GM13977 (cell line): ENCODE measurements at regions not wholly inside any gene's neighbourhood (a gene's known extent, or its start where the extent isn't known, plus 50 kb on each side); places are given as distances from the start of the nearest gene placed in this dataset.

Source experiments
- DNase-seq: peaks from one replicate; pipeline ENCODE4 v3.0.0; 2012; ENCODE audit warnings: low spot score
- CTCF ChIP-seq: IDR thresholded peaks from 2 replicates; pipeline ENCODE4 v1.5.1; 2012; ENCODE audit warnings: mild to moderate bottlenecking, control low read depth; ENCODE audit not compliant: insufficient read depth; ENCODE audit errors: extremely low read depth, missing control alignments
- in situ Hi-C: fragments of 300-500 bp; cut with MboI; formaldehyde crosslinking; loops from one replicate; pipeline ENCODE4 v1.12.0; 2022; ENCODE audit warnings: low sequenced_read_pairs, low pct_unique_long_range_greater_than_20kb, mixed read lengths, inconsistent platforms; ENCODE audit not compliant: unreplicated experiment

DNA sequence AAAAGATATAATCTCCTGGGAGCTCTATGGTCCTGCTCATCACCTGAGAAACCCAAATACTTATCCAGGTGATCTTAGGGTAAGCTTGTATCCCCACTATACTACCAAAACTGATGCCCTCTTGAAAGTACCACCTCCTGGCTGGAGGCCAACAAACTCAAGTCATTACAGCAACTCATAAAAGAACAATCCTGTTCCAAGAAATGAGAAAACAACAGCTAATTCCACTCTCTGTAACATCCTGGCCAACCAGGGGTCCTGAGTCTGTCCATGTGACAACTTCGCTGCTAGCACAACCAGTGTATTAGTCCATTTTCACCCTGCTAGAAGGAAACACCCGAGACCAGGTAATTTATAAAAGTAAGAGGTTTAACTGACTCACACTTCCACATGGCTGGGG is 190.0 kb upstream of the BMP4 start:
- TF ChIP-seq CTCF: no peak
- DNase-seq: no peak
- in situ Hi-C loops: no loop called here

GRCh38 chr14:54147282-54147681 is 190.7 kb upstream of the BMP4 start:
- no peak for DNase-seq
- no peak for TF ChIP-seq CTCF
- in situ Hi-C loops: no loop called here

- DNase-seq: no peak
- in situ Hi-C loops: no loop called here
- no peak for TF ChIP-seq CTCF
These were observed 191.1 kb upstream of the BMP4 start for GRCh38 chr14:54147758-54148157.

GRCh38 chr14:54148251-54148650 is 191.6 kb upstream of the BMP4 start:
- TF ChIP-seq CTCF: no peak
- DNase-seq: no peak
- in situ Hi-C loops: no loop called here

GRCh38 chr14:54152351-54152750 is 195.7 kb upstream of the BMP4 start:
- in situ Hi-C loops: no loop called here
- TF ChIP-seq CTCF: no peak
- no peak for DNase-seq

GRCh38 chr14:54166049-54166950 is 209.7 kb upstream of the BMP4 start:
- no peak for TF ChIP-seq CTCF
- no peak for DNase-seq
- in situ Hi-C loops: loop anchor here (10.0 kb wide), 1 partner anchor 641 kb away; no protein-coding TSS in a partner anchor
